Ishikawa (cell line): ENCODE measurements at regions not wholly inside any gene's neighbourhood (a gene's known extent, or its start where the extent isn't known, plus 50 kb on each side); places are given as distances from the start of the nearest gene placed in this dataset.

ENCODE experiments used
- CEBPB ChIP-seq: IDR thresholded peaks from 2 replicates; pipeline ENCODE4 v1.6.1; 2012
- CREB1 ChIP-seq: IDR thresholded peaks from 2 replicates; pipeline ENCODE4 v1.6.1; 2012; ENCODE audit warnings: low read depth
- EGR1 ChIP-seq: IDR thresholded peaks from 2 replicates; pipeline ENCODE4 v1.6.1; 2012
- EP300 ChIP-seq: IDR thresholded peaks from 2 replicates; pipeline ENCODE4 v1.6.1; 2012; ENCODE audit warnings: borderline replicate concordance
- FOXM1 ChIP-seq: IDR thresholded peaks from 2 replicates; pipeline ENCODE4 v1.6.1; 2012; ENCODE audit warnings: low read depth, borderline replicate concordance
- MAX ChIP-seq: IDR thresholded peaks from 2 replicates; pipeline ENCODE4 v1.6.1; 2012
- NFIC ChIP-seq: IDR thresholded peaks from 2 replicates; pipeline ENCODE4 v1.6.1; 2012
- RAD21 ChIP-seq: IDR thresholded peaks from 2 replicates; pipeline ENCODE4 v1.6.1; 2012; ENCODE audit warnings: low read depth
- REST ChIP-seq: IDR thresholded peaks from 2 replicates; pipeline ENCODE4 v1.6.1; 2012; ENCODE audit warnings: low read depth, mild to moderate bottlenecking
- TAF1 ChIP-seq: IDR thresholded peaks from 2 replicates; pipeline ENCODE4 v1.6.1; 2012; ENCODE audit warnings: low read depth, mild to moderate bottlenecking
- TCF12 ChIP-seq: IDR thresholded peaks from 2 replicates; pipeline ENCODE4 v1.6.1; 2012; ENCODE audit warnings: low read depth
- TEAD4 ChIP-seq: IDR thresholded peaks from 2 replicates; pipeline ENCODE4 v1.6.1; 2012
- USF1 ChIP-seq: IDR thresholded peaks from 2 replicates; pipeline ENCODE4 v1.6.1; 2012
- YY1 ChIP-seq: IDR thresholded peaks from 2 replicates; pipeline ENCODE4 v1.6.1; 2012; ENCODE audit warnings: low read depth
- ZBTB7A ChIP-seq: IDR thresholded peaks from 2 replicates; pipeline ENCODE4 v1.6.1; 2012; ENCODE audit warnings: low read depth

- TF ChIP-seq TEAD4 (no peak), EGR1 (no peak), REST (no peak), NFIC (no peak), RAD21 (no peak), CREB1 (no peak), TCF12 (no peak), USF1 (no peak), YY1 (no peak), EP300 (no peak), TAF1 (no peak), FOXM1 (no peak), CEBPB (no peak), ZBTB7A (no peak), MAX (no peak)
These were observed 65.8 kb upstream of the PNPT1 start for GRCh38 chr2:55759271-55759921.

GRCh38 chr2:55751966-55752365, 58.3 kb upstream of the PNPT1 start:
- TF ChIP-seq ZBTB7A (no peak), CREB1 (no peak), TAF1 (no peak), CEBPB (no peak), EGR1 (no peak), EP300 (no peak), FOXM1 (no peak), NFIC (no peak), RAD21 (no peak), TEAD4 (no peak)

- no peak for TF ChIP-seq YY1
- TF ChIP-seq USF1, result no peak
- TF ChIP-seq CREB1, result no peak
- no peak for TF ChIP-seq CEBPB
- TF ChIP-seq TAF1, result no peak
- no peak for TF ChIP-seq NFIC
- no peak for TF ChIP-seq TEAD4
- TF ChIP-seq TCF12, result no peak
These were observed 49.9 kb upstream of the PNPT1 start for GRCh38 chr2:55743583-55743982.
